NOMO-1 treated with DMSO at 0.1 percent for 48 hours (cell line): ENCODE measurements at regions not wholly inside any gene's neighbourhood (a gene's known extent, or its start where the extent isn't known, plus 50 kb on each side); places are given as distances from the start of the nearest gene placed in this dataset.

Experiments
- DNase-seq: peaks from one replicate; lab custom pipeline; 2025; ENCODE audit not compliant: unreplicated experiment; lab: John Stamatoyannopoulos, UW

DNA sequence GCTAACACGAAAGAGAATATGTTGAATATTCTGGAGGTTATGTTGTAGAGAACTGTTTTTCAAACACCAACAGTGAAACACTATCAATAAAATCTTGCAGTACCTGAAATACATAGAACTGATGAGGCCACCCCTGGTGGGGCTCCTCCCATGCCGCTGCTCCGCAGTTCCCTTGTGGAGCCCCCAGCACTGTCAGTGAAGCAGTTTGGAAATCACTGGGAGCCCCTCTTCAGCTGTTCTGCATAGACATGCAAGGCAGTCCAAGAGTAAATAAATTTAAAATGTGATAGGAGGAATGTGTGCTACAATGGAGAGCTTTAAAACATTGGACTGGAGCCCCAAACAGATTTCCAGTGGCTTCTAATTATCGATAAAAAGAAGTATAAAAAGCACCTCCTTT is 189.4 kb downstream of the FNDC1 start:
- no peak for DNase-seq

GRCh38 chr6:159357211-159357915 is 188.2 kb downstream of the FNDC1 start:
- DNase-seq, result no peak

DNA sequence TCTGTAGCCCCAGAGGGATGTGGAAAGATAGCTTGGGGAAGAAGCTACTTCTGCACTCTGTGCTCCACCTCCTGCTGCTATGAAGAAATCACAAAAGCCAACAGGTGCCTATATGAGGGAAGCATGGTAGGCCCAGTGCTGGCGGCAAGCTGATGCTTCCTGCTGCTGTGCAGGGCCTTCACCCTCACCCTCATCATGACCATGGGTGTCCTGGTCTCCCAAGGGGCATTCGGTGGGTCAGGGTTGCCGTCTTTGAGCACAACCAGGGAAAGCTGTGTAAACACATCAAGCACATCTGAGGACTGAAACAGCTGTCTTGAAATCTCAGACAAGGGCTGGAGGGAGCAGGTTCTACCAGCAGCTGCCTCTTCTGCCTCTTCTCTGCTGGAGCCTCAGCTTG is 184.0 kb downstream of the FNDC1 start:
- no peak for DNase-seq

GRCh38 chr6:159351707-159352106 is 182.5 kb downstream of the FNDC1 start:
- DNase-seq, result no peak

DNA sequence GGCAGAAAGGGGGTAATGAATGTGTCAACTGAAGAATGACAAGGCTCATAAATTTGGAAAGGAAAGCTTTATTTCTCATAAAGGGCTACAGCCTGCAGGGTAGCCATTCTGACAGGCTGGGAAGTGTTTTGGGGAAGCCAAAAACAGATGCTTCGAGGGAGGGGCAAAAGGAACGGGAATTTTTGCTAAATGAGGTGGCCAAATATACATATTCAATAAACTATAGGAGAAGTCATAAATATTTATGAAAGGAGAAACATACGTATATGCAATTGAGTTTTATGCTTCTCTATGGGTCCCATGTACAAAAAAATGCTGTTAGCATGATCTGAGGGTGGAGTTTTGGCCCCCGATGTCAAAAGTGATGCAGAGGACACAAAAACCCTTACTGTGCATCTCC is 180.7 kb downstream of the FNDC1 start:
- DNase-seq, result no peak

DNA sequence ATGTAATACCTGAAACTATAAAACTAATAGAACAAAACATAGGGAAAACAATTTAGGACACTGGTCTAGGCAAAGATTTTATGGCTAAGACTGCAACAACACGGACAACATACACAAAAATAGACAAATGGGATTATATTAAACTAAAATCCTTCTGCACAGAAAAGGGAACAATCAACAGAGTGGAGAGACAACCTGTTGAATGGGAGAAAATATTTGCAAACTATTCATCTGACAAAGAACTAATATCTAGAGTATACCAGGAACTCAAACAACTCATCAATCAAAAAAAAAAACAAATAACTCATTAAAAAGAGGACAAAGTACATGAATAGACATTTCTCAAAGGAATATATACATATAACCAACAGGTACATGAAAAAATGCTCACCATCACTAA is 174.5 kb downstream of the FNDC1 start:
- DNase-seq, result no peak

- no peak for DNase-seq
Measured at GRCh38 chr6:159342146-159342545, 172.9 kb downstream of the FNDC1 start.

DNA sequence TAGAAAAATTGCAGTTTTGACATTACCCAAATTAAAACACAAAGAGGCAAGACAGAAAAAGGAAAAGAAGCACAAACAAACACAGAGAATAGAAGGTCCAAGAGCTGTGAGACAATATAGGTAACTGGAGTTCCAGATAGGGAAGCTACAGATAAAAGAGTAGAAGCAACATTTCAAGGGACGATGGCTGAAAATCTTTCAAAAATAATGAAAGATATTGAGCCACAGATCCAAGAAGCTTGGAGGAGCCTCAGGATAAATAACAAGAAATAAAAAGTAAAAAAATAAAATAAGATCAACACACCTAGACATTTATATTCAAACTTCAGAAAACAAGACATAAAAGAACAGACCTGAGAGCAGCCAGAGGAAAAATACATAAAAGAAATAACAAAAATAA is 164.9 kb downstream of the FNDC1 start:
- no peak for DNase-seq

DNA sequence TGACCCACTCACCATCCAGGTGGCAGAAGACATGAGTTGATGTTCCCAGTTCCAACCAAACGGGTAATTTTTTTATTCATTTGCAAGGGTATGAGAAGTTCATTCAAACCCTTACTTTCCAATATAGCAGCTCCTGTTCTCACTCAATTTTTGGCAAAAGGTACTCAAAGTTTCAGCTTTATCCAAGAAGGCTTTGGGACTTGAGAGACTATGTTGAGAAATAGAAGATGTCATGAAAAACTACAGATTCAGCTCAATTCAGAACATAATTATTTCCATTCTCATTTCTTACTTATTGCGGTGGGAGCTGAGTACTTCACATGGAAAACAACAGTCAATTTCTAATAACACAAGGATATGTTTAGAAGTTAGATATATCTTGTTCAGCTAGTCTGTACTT is 162.3 kb downstream of the FNDC1 start:
- no peak for DNase-seq

GRCh38 chr6:159329081-159329480 is 159.9 kb downstream of the FNDC1 start:
- no peak for DNase-seq

GRCh38 chr6:159328052-159328451 is 158.9 kb downstream of the FNDC1 start:
- DNase-seq, result no peak

DNA sequence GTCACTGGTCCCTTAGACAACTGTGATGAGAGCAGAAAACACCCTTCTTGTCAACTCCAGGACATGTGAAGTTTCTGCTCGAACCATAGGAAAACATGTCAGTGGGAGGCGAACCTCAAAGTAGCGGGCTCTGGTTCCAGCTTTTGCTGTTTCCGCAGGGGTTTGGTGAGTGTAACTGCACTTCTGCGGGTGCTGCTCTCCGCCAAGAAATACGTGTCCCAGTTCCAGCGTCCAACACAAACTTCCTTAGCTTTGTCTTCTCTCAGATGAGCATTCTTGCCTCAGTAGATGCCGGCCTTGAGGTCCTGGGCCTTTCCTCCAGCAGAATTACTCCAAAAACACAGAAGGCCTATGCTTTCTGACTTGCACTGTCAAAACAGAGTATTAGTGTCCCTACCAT is 156.3 kb downstream of the FNDC1 start:
- DNase-seq, result no peak

- no peak for DNase-seq
Measured at GRCh38 chr6:159324596-159324995, 155.4 kb downstream of the FNDC1 start.
